H9 (cell line): ENCODE measurements at regions not wholly inside any gene's neighbourhood (a gene's known extent, or its start where the extent isn't known, plus 50 kb on each side); places are given as distances from the start of the nearest gene placed in this dataset.

Experiments used
- DNase-seq: peaks from one replicate; pipeline ENCODE4 v3.0.0-alpha.2; 2017
- H2AFZ ChIP-seq: one replicate; pipeline ENCODE4 v1.6.1; 2013; ENCODE audit warnings: mild to moderate bottlenecking, low read length, control low read depth, moderate library complexity
- H2AK5ac ChIP-seq: 2 replicates; pipeline ENCODE4 v1.6.1; 2013; ENCODE audit warnings: low read length, control low read depth, mixed read lengths; ENCODE audit not compliant: insufficient read length
- H2BK120ac ChIP-seq: one replicate; pipeline ENCODE4 v1.6.1; 2013; ENCODE audit warnings: low read depth, mild to moderate bottlenecking, low read length, control low read depth, inconsistent platforms; ENCODE audit not compliant: poor library complexity, severe bottlenecking
- H2BK12ac ChIP-seq: 2 replicates; pipeline ENCODE4 v1.6.1; 2013; ENCODE audit warnings: low read length, control low read depth, mixed read lengths, low read depth; ENCODE audit not compliant: insufficient read length
- H2BK15ac ChIP-seq: 2 replicates; pipeline ENCODE4 v1.6.1; 2013; ENCODE audit warnings: low read depth, low read length, control low read depth
- H2BK20ac ChIP-seq: one replicate; pipeline ENCODE4 v1.6.1; 2013; ENCODE audit warnings: low read depth, mild to moderate bottlenecking, low read length, control low read depth, inconsistent platforms; ENCODE audit not compliant: poor library complexity, severe bottlenecking
- H2BK5ac ChIP-seq: 2 replicates; pipeline ENCODE4 v1.6.1; 2013; ENCODE audit warnings: low read length, control low read depth, mixed read lengths; ENCODE audit not compliant: insufficient read length
- H3K14ac ChIP-seq: 2 replicates; pipeline ENCODE4 v1.6.1; 2013; ENCODE audit warnings: low read length, control low read depth; ENCODE audit not compliant: insufficient read depth
- H3K18ac ChIP-seq: 2 replicates; pipeline ENCODE4 v1.6.1; 2013; ENCODE audit warnings: low read depth, mild to moderate bottlenecking, mixed read lengths, low read length, control low read depth; ENCODE audit not compliant: insufficient read length
- H3K23ac ChIP-seq: 2 replicates; pipeline ENCODE4 v1.6.1; 2013; ENCODE audit warnings: low read length, control low read depth, mixed read lengths, low read depth; ENCODE audit not compliant: insufficient read length
- H3K23me2 ChIP-seq: 2 replicates; pipeline ENCODE4 v1.6.1; 2013; ENCODE audit warnings: low read depth, mild to moderate bottlenecking, mixed read lengths, low read length, control low read depth; ENCODE audit not compliant: insufficient read length, poor library complexity, severe bottlenecking
- H3K27ac ChIP-seq: 2 replicates; pipeline ENCODE4 v1.5.1; 2013; ENCODE audit warnings: low read length, control low read depth, mixed read lengths, low read depth; ENCODE audit not compliant: insufficient read length
- H3K27me3 ChIP-seq: 2 replicates; pipeline ENCODE4 v1.6.1; 2013; ENCODE audit warnings: low read length, control low read depth, inconsistent platforms; ENCODE audit not compliant: insufficient read depth
- H3K4ac ChIP-seq: 2 replicates; pipeline ENCODE4 v1.6.1; 2013; ENCODE audit warnings: low read depth, mild to moderate bottlenecking, control low read depth, inconsistent platforms, low read length, moderate library complexity
- H3K4me1 ChIP-seq: 2 replicates; pipeline ENCODE4 v1.6.1; 2013; ENCODE audit warnings: low read length, control low read depth, inconsistent platforms; ENCODE audit not compliant: insufficient read depth
- H3K4me2 ChIP-seq: 2 replicates; pipeline ENCODE4 v1.6.1; 2013; ENCODE audit warnings: low read length, control low read depth, mixed read lengths; ENCODE audit not compliant: insufficient read length, insufficient read depth
- H3K56ac ChIP-seq: 2 replicates; pipeline ENCODE4 v1.6.1; 2013; ENCODE audit warnings: low read depth, mild to moderate bottlenecking, mixed read lengths, low read length, control low read depth; ENCODE audit not compliant: insufficient read length
- H3K79me1 ChIP-seq: 2 replicates; pipeline ENCODE4 v1.6.1; 2013; ENCODE audit warnings: low read depth, mild to moderate bottlenecking, moderate library complexity, low read length, control low read depth, inconsistent platforms; ENCODE audit not compliant: insufficient read depth, poor library complexity, severe bottlenecking
- H3K79me2 ChIP-seq: 2 replicates; pipeline ENCODE4 v1.6.1; 2013; ENCODE audit warnings: low read length, control low read depth, inconsistent platforms; ENCODE audit not compliant: insufficient read depth
- H3K9ac ChIP-seq: 2 replicates; pipeline ENCODE4 v1.6.1; 2013; ENCODE audit warnings: low read length, control low read depth, mixed read lengths; ENCODE audit not compliant: insufficient read length; ENCODE audit errors: extremely low read depth
- H3K9me3 ChIP-seq: one replicate; pipeline ENCODE4 v1.6.1; 2013; ENCODE audit warnings: low read depth, low read length, inconsistent platforms; ENCODE audit not compliant: control insufficient read depth
- H3T11ph ChIP-seq: one replicate; pipeline ENCODE4 v1.6.1; 2013; ENCODE audit warnings: mild to moderate bottlenecking, low read length, control low read depth, inconsistent platforms
- H4K20me1 ChIP-seq: one replicate; pipeline ENCODE4 v1.6.1; 2013; ENCODE audit not compliant: control insufficient read depth, insufficient read length, insufficient read depth
- H4K5ac ChIP-seq: 2 replicates; pipeline ENCODE4 v1.6.1; 2013; ENCODE audit warnings: low read depth, mild to moderate bottlenecking, mixed read lengths, low read length, control low read depth; ENCODE audit not compliant: insufficient read length
- H4K8ac ChIP-seq: replicated peaks from 2 replicates; pipeline ENCODE4 v1.6.1; 2013; ENCODE audit warnings: low read length, control low read depth, mixed read lengths, low read depth; ENCODE audit not compliant: insufficient read length
- H4K91ac ChIP-seq: 2 replicates; pipeline ENCODE4 v1.6.1; 2013; ENCODE audit warnings: low read depth, mild to moderate bottlenecking, moderate library complexity, mixed read lengths, low read length, control low read depth; ENCODE audit not compliant: insufficient read length
- H3K27ac Mint-ChIP-seq, 3 experiments: 2 replicates in 2 of 3; 3 replicates in 1 of 3; pipeline ENCODE4 v1.8.0; 2020 to 2021; ENCODE audit warnings: mixed read lengths in 3 of 3, mild to moderate bottlenecking in 1 of 3, moderate library complexity in 1 of 3
- H3K27me3 Mint-ChIP-seq: 2 replicates; pipeline ENCODE4 v1.8.0; 2021; ENCODE audit warnings: low read depth, mild to moderate bottlenecking, moderate library complexity, mixed read lengths
- H3K36me3 Mint-ChIP-seq, 3 experiments: 2 replicates in 2 of 3; 3 replicates in 1 of 3; pipeline ENCODE4 v1.8.0; 2020 to 2021; ENCODE audit warnings: low read depth in 3 of 3, mixed read lengths in 3 of 3; ENCODE audit not compliant: insufficient read depth in 1 of 3
- H3K4me1 Mint-ChIP-seq, 2 experiments: 2 replicates each; pipeline ENCODE4 v1.8.0; 2020; ENCODE audit warnings: mixed read lengths in 2 of 2
- H3K4me3 Mint-ChIP-seq, 2 experiments: 2 replicates in 1 of 2; 3 replicates in 1 of 2; pipeline ENCODE4 v1.8.0; 2020 to 2021; ENCODE audit warnings: mild to moderate bottlenecking in 2 of 2, mixed read lengths in 2 of 2, moderate library complexity in 1 of 2
- H3K9me3 Mint-ChIP-seq, 2 experiments: 2 replicates in 1 of 2; 3 replicates in 1 of 2; pipeline ENCODE4 v1.8.0; 2020; ENCODE audit warnings: mild to moderate bottlenecking in 2 of 2, mixed read lengths in 2 of 2, moderate library complexity in 1 of 2
- CTCF ChIP-seq: fragments of 200-600 bp; sonication (generic); conservative IDR thresholded peaks from 3 replicates; pipeline ENCODE4 v1.8.0; 2021; ENCODE audit warnings: antibody characterized with exemption, mild to moderate bottlenecking
- WGBS: extraction: QIAGEN DNeasy Blood & Tissue Kit; methylation state at CpG from one replicate; pipeline ENCODE4 v1.1.7; 2013; ENCODE audit warnings: missing lambda C conversion rate, low lambda C conversion rate, mixed read lengths; ENCODE audit not compliant: insufficient read length; ENCODE audit errors: extremely low coverage; 5-methylcytosine and 5-hydroxymethylcytosine counted together

GRCh38 chr5:160921423-160922285 is 69.6 kb upstream of the ATP10B start:
- Mint-ChIP-seq H3K36me3 (no peaks in the 10 kb centered on the region; a peak in 1 of 7 replicates), H3K4me1 (peaks cover 27 to 28% of the 10 kb centered on the region in 2 experiments), H3K4me3 (no peak overlapping the region), H3K9me3 (no peaks in the 10 kb centered on the region), H3K27me3 (no peaks in the 10 kb centered on the region), H3K27ac (no peak overlapping the region; a peak in 1 of 7 replicates)
- no peaks in the 10 kb centered on the region for H3K4me1 ChIP-seq
- H3K23me2 ChIP-seq = no peaks in the 10 kb centered on the region
- H3T11ph ChIP-seq = no peak overlapping the region
- H3K9ac ChIP-seq = no peak overlapping the region
- H3K27me3 ChIP-seq = no peaks in the 10 kb centered on the region
- H2BK120ac ChIP-seq = no peak overlapping the region
- no peak overlapping the region for H4K8ac ChIP-seq
- no peak overlapping the region for H2BK20ac ChIP-seq
- no peak overlapping the region for H3K4me2 ChIP-seq
- no peaks in the 10 kb centered on the region for H3K79me2 ChIP-seq
- H4K5ac ChIP-seq = no peak overlapping the region
- no peak overlapping the region for H4K91ac ChIP-seq
- H2BK5ac ChIP-seq = no peak overlapping the region
- H3K9me3 ChIP-seq = no peaks in the 10 kb centered on the region
- WGBS = no CpG with 5 or more reads among the region's 4 CpGs
- H3K14ac ChIP-seq = no peak overlapping the region
- H2AFZ ChIP-seq = no peak overlapping the region
- H2BK15ac ChIP-seq = no peak overlapping the region
- no peak overlapping the region for H3K56ac ChIP-seq
- no peak overlapping the region for H3K27ac ChIP-seq
- DNase-seq = no peak
- no peak overlapping the region for H3K23ac ChIP-seq
- no peaks in the 10 kb centered on the region for H3K79me1 ChIP-seq
- H2BK12ac ChIP-seq = no peak overlapping the region
- no peak overlapping the region for H3K18ac ChIP-seq
- H2AK5ac ChIP-seq = no peak overlapping the region
- H4K20me1 ChIP-seq = no peaks in the 10 kb centered on the region
- no peak overlapping the region for H3K4ac ChIP-seq
- TF ChIP-seq CTCF = no peak
